DMS79 (cell line): ENCODE measurements at regions not wholly inside any gene's neighbourhood (a gene's known extent, or its start where the extent isn't known, plus 50 kb on each side); places are given as distances from the start of the nearest gene placed in this dataset.

Experiments
- DNase-seq: peaks from one replicate; lab custom pipeline; 2025; lab: John Stamatoyannopoulos, UW

GRCh38 chr12:90311561-90311960, 602.9 kb upstream of the ATP2B1 start:
- DNase-seq: no peak

- DNase-seq: no peak
These were observed 596.7 kb upstream of the ATP2B1 start for GRCh38 chr12:90305379-90305778.

DNA sequence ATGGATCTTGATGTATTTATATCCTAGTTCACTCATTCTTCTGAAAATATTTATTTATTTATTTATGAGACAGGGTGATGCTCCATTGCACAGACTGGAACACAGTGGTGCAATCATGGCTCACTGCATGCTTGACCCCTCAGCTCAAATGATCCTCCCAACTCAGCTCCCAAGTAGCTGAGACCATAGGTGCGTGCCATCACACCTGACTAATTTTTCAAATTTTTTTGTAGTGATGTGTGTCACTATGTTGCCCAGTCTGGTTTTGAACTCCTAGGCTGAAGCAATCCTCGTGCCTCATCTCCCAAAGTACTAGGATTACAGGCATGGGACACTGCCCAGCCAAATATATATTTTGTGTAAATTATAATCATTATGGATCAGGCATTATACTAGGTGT, 595.6 kb upstream of the ATP2B1 start:
- no peak for DNase-seq

- DNase-seq: no peak
These were observed 595.1 kb upstream of the ATP2B1 start for GRCh38 chr12:90303771-90304170.

DNA sequence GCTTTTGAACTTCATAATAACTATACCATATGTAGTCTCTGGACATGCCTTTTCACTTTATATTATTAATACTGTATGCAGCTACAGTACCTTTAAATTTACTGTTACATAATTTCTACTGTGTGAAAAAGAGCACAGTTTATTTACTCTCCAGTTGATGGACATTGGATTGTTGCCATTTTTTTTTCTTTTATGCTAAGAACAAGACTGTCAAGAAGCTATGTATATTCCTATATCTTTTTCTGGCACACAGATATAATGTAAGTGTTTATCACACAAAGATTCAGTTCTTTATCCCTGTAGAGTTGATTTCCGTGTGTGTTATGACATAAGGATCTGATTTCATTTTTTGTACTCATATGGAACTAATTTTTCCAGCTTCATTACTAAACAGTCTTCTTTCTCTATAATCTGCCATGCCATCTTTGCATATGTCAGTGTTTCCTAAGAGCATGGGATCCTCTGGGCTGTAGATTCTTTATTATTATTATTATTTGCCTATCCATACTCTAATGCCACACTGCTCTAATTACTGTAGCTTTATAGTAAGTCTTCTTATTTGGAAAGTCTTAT, 593.0 kb upstream of the ATP2B1 start:
- DNase-seq: no peak

DNA sequence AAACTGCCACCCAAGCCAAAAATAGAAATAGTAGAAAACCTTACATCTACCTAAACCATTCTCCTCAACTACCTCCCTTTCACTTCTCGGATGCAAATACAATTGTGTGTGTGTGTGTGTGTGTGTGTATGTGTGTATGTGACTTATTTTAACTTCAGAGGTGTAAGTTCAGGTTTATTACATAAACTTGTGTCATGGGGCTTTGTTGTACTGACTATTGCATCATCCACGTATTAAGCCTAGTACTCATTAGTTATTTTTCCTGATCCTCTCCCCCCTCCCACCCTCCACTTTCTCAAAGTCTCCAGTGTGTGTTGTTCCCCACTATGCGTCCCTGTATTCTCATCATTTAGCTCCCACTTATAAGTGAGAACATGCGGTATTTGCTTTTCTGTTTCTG, 592.5 kb upstream of the ATP2B1 start:
- DNase-seq: no peak

GRCh38 chr12:90299666-90300065, 591.0 kb upstream of the ATP2B1 start:
- DNase-seq: no peak

GRCh38 chr12:90299121-90299520, 590.5 kb upstream of the ATP2B1 start:
- no peak for DNase-seq

GRCh38 chr12:90298289-90298948, 589.8 kb upstream of the ATP2B1 start:
- DNase-seq: no peak

- no peak for DNase-seq
These were observed 587.2 kb upstream of the ATP2B1 start for GRCh38 chr12:90295858-90296257.

GRCh38 chr12:90292183-90292582, 583.5 kb upstream of the ATP2B1 start:
- DNase-seq: no peak

- DNase-seq: no peak
These were observed 582.6 kb upstream of the ATP2B1 start for GRCh38 chr12:90290980-90291975.

DNA sequence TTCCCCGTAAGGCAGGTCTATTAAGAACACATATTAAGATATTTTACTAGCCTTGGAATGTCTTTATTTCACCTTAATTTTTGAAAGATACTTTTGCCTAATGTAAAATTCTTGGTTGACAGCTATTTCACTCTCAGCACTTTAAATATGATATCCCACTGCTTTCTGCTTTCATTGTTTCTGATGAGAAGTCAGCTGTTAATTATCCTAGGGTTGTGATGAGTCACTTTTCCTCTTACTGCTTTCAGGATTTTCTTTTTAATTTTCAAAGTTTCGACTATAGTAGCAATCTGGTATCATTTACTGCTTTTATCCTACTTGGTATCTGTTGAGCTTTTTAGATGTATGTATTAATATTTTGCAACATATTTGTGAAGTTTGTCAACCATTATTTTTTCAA, 578.9 kb upstream of the ATP2B1 start:
- DNase-seq: no peak

- DNase-seq: no peak
These were observed 572.7 kb upstream of the ATP2B1 start for GRCh38 chr12:90281154-90281868.

DNA sequence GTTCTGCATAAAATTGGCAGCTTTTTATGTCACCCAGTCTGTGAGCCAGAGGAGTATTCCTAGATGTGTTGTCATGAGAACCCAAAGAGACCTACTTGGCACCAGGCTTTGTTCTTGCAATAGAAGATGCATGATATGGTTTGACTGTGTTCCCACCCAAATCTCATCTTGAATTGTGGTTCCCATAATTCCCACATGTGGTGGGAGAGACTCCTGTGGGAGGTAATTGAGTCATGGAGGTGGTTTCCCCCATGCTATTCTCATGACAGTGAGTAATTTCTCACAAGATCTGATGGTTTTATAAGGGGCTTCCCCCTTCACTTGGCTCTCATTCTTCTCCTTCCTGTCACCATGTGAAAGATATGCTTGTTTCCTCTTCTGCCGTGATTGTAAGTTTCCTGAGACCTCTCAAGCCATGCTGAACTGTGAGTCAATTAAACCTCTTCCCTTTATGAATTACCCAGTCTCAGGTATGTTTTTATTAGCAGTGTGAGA, 572.0 kb upstream of the ATP2B1 start:
- no peak for DNase-seq

GRCh38 chr12:90280033-90280432, 571.4 kb upstream of the ATP2B1 start:
- no peak for DNase-seq

DNA sequence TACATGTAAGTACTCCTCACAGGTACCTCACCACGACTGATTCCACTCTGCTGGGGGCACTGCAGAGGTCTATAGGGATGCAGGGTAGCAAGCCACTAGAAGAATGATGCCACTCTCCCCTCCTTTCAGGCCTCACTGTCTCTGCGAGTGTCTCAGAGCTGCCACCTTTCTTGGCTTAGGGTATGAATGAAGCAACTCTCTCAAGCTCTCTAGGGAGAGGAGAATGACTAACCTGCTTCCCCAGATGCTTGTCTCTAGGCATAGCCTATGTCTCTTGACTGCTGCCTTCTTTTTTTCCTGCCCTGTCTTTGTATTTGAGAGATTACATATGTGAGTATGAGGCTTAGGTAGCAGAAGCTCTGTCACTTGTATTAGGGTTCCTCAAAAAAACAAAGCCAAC, 566.5 kb upstream of the ATP2B1 start:
- DNase-seq: no peak

DNA sequence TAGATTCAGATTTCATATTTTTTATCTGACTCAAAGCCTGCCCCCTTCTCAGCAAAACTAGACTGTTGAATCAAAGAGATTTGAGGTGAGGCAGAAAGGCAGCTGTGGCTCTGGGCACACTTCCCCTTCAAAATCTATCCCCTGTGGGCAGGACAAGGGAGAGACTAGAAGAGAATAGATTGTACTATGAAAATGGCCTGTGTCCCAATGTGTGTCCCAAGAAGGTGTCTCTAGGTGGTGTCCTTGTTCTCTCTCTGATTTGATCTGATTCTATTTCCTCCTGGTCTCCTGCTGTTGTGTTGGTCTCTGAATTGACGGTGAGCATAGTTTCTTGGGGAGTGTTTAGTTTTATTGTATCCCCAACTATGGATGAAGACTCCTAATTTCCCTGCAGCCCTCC, 565.8 kb upstream of the ATP2B1 start:
- no peak for DNase-seq

DNA sequence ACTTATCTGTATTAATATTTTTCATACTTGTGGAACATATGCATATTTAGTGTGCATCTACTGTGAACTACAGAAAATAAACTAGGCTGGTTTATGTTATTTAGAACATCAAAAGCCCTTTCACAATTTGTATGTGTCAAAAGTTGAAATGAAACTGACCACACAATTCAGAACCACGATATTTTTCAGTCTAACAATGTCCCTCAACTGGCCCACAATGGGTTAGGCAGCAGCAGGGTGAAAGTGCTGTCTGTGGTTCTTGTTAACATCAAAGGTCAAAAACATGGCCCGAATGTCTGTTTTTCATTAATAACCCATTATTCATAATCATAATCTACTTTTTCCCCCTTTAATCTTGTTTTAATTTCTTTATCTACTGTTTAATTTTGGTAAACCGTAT, 559.9 kb upstream of the ATP2B1 start:
- DNase-seq: no peak

DNA sequence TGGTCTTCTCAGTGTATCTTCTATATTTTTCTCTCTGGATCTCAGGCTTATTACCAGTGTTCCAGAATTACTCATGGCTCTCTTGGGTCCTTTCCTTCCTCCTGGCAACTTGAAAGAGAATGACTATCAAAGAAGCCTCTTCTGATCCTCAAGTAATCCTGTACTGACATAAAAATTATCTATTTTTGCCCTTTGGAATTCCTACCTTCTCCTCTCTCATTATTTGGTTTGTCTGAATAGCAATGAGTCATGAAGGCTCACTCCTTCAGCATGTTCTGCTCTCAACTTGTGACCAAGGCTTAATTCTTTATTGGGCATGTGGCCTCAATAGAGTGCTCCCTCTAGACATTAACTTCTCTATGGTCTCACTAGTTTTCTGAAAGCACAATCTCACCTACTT, 553.6 kb upstream of the ATP2B1 start:
- DNase-seq: no peak

DNA sequence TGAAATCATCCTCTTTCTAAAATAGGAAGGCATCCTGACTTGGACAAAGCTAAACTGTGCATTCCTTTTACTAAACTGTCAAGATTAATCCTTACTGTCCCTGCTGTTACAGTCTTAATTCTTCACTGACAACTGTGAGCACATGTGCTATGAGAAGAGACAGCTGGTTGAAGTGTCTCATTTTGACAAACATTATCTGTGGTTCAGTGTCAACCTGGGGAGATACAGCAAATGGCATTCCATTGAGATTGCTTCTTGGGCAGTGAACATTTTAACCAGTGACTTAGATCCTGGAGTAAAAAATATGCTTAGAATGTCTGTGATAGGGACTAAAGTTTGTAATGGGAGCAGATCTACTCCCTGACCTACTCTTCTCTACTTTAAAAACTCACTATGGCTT, 552.6 kb upstream of the ATP2B1 start:
- DNase-seq: no peak

GRCh38 chr12:90260136-90260535, 551.5 kb upstream of the ATP2B1 start:
- DNase-seq: no peak
